RWPE2 (cell line): ENCODE measurements at regions not wholly inside any gene's neighbourhood (a gene's known extent, or its start where the extent isn't known, plus 50 kb on each side); places are given as distances from the start of the nearest gene placed in this dataset.

Source experiments
- ATAC-seq: fragments of 200-7000 bp; cut with Tn5 transposase; 3 replicates; pipeline ENCODE4 v1.9.1; 2021; ENCODE audit warnings: low read depth
- DNase-seq: peaks from one replicate; pipeline ENCODE4 v3.0.0-alpha.2; 2020; ENCODE audit warnings: low spot score
- H3K27ac ChIP-seq: fragments of 450-650 bp; 2 replicates; pipeline ENCODE4 v1.5.1; 2017; ENCODE audit warnings: mild to moderate bottlenecking; ENCODE audit not compliant: poor library complexity, severe bottlenecking
- H3K27me3 ChIP-seq: fragments of 250-450 bp; sonication (Bioruptor Pico); 2 replicates; pipeline ENCODE4 v1.5.1; 2021; ENCODE audit warnings: mild to moderate bottlenecking, moderate library complexity; ENCODE audit not compliant: insufficient read depth, poor library complexity, severe bottlenecking
- H3K36me3 ChIP-seq: fragments of 250-450 bp; sonication (Bioruptor Pico); 2 replicates; pipeline ENCODE4 v1.5.1; 2020; ENCODE audit warnings: low read depth, mild to moderate bottlenecking, moderate library complexity
- H3K4me1 ChIP-seq: fragments of 250-450 bp; sonication (Bioruptor Pico); 2 replicates; pipeline ENCODE4 v1.5.1; 2021; ENCODE audit warnings: mild to moderate bottlenecking, moderate library complexity; ENCODE audit not compliant: insufficient read depth, poor library complexity, severe bottlenecking
- H3K4me3 ChIP-seq: fragments of 250-450 bp; sonication (Bioruptor Pico); 2 replicates; pipeline ENCODE4 v1.5.1; 2021; ENCODE audit warnings: mild to moderate bottlenecking, moderate library complexity; ENCODE audit not compliant: severe bottlenecking
- H3K9me3 ChIP-seq: fragments of 250-450 bp; sonication (Bioruptor Pico); 2 replicates; pipeline ENCODE4 v1.5.1; 2021; ENCODE audit warnings: mild to moderate bottlenecking, moderate library complexity; ENCODE audit not compliant: severe bottlenecking
- CTCF ChIP-seq: fragments of 450-650 bp; IDR thresholded peaks from one replicate; pipeline ENCODE4 v1.5.1; 2017; ENCODE audit warnings: mild to moderate bottlenecking, moderate library complexity; ENCODE audit not compliant: poor library complexity, severe bottlenecking

- ATAC-seq (no peak), DNase-seq (no peak)
- H3K27me3 ChIP-seq, result peaks cover 29% of the 10 kb centered on the region
- H3K27ac ChIP-seq, result no peak overlapping the region
- TF ChIP-seq CTCF, result no peak
- H3K9me3 ChIP-seq, result no peaks in the 10 kb centered on the region
- no peaks in the 10 kb centered on the region for H3K36me3 ChIP-seq
- no peak overlapping the region for H3K4me3 ChIP-seq
- H3K4me1 ChIP-seq, result no peaks in the 10 kb centered on the region
Observed at GRCh38 chr20:52667358-52667757, 304.8 kb upstream of the TSHZ2 start.

GRCh38 chr20:52665441-52665840 is 306.7 kb upstream of the TSHZ2 start:
- no peak overlapping the region for H3K27ac ChIP-seq
- no peaks in the 10 kb centered on the region for H3K4me1 ChIP-seq
- ATAC-seq (no peak), DNase-seq (no peak)
- no peaks in the 10 kb centered on the region for H3K9me3 ChIP-seq
- no peaks in the 10 kb centered on the region for H3K36me3 ChIP-seq
- no peak overlapping the region for H3K4me3 ChIP-seq
- H3K27me3 ChIP-seq, result peaks cover 20% of the 10 kb centered on the region
- TF ChIP-seq CTCF, result no peak

- H3K27me3 ChIP-seq, result peaks cover 4% of the 10 kb centered on the region
- H3K4me3 ChIP-seq, result no peak overlapping the region
- DNase-seq, result no peak
- no peaks in the 10 kb centered on the region for H3K9me3 ChIP-seq
- no peaks in the 10 kb centered on the region for H3K36me3 ChIP-seq
- no peak overlapping the region for H3K27ac ChIP-seq
- no peak for TF ChIP-seq CTCF
- ATAC-seq, result no peak
- H3K4me1 ChIP-seq, result peaks cover 2% of the 10 kb centered on the region
Observed at GRCh38 chr20:52655395-52655794, 316.8 kb upstream of the TSHZ2 start.

- Histone ChIP-seq H3K4me3 (no peak overlapping the region), H3K27ac (no peak overlapping the region), H3K9me3 (no peaks in the 10 kb centered on the region), H3K4me1 (peaks cover 9% of the 10 kb centered on the region), H3K36me3 (no peaks in the 10 kb centered on the region), H3K27me3 (peaks cover 4% of the 10 kb centered on the region)
- DNase-seq (no peak), ATAC-seq (no peak)
- TF ChIP-seq CTCF, result no peak
Observed at GRCh38 chr20:52654567-52654966, 317.6 kb upstream of the TSHZ2 start.

GRCh38 chr20:52652271-52652670 is 319.9 kb upstream of the TSHZ2 start:
- H3K36me3 ChIP-seq, result no peaks in the 10 kb centered on the region
- H3K4me1 ChIP-seq, result peaks cover 15% of the 10 kb centered on the region
- DNase-seq, result no peak
- no peak overlapping the region for H3K27ac ChIP-seq
- H3K4me3 ChIP-seq, result no peak overlapping the region
- H3K27me3 ChIP-seq, result peaks cover 13% of the 10 kb centered on the region
- no peak for ATAC-seq
- no peak for TF ChIP-seq CTCF
- no peaks in the 10 kb centered on the region for H3K9me3 ChIP-seq
